GM19025 (cell line): ENCODE measurements at regions not wholly inside any gene's neighbourhood (a gene's known extent, or its start where the extent isn't known, plus 50 kb on each side); places are given as distances from the start of the nearest gene placed in this dataset.

Source experiments
- ATAC-seq: cut with Tn5 transposase; IDR thresholded peaks from one replicate; pipeline ENCODE4 v1.9.1; 2021; ENCODE audit warnings: mild to moderate bottlenecking, low read depth, moderate library complexity; ENCODE audit not compliant: unreplicated experiment

- ATAC-seq: no peak
Measured at GRCh38 chr2:205902900-205903237, 183.1 kb downstream of the INO80D start.

GRCh38 chr2:205902041-205902899 is 183.7 kb downstream of the INO80D start:
- no peak for ATAC-seq

- no peak for ATAC-seq
Measured at GRCh38 chr2:205901491-205901890, 184.5 kb downstream of the INO80D start.

- no peak for ATAC-seq
Measured at GRCh38 chr2:205898744-205899143, 187.2 kb downstream of the INO80D start.

GRCh38 chr2:205895981-205896655 is 189.9 kb downstream of the INO80D start:
- ATAC-seq: no peak

GRCh38 chr2:205892665-205893259 is 193.2 kb downstream of the INO80D start:
- no peak for ATAC-seq

GRCh38 chr2:205892251-205892655 is 193.7 kb downstream of the INO80D start:
- ATAC-seq: no peak

GRCh38 chr2:205889114-205889513 is 196.9 kb downstream of the INO80D start:
- no peak for ATAC-seq

GRCh38 chr2:205887637-205888036 is 198.3 kb downstream of the INO80D start:
- ATAC-seq: no peak

- ATAC-seq: no peak
Measured at GRCh38 chr2:205885492-205886099, 200.4 kb downstream of the INO80D start.

GRCh38 chr2:205883965-205884364 is 201.7 kb downstream of the NRP2 start:
- ATAC-seq: no peak

GRCh38 chr2:205882806-205883425 is 200.6 kb downstream of the NRP2 start:
- no peak for ATAC-seq

- ATAC-seq: no peak
Measured at GRCh38 chr2:205880048-205880447, 197.7 kb downstream of the NRP2 start.

GRCh38 chr2:205878999-205879762 is 196.9 kb downstream of the NRP2 start:
- no peak for ATAC-seq

GRCh38 chr2:205877496-205877895 is 195.2 kb downstream of the NRP2 start:
- no peak for ATAC-seq

GRCh38 chr2:205876127-205876526 is 193.8 kb downstream of the NRP2 start:
- no peak for ATAC-seq

GRCh38 chr2:205872716-205873115 is 190.4 kb downstream of the NRP2 start:
- no peak for ATAC-seq

- no peak for ATAC-seq
Measured at GRCh38 chr2:205869439-205869838, 187.1 kb downstream of the NRP2 start.

- peak; percentile 82 for ATAC-seq
Measured at GRCh38 chr2:205868773-205869333, 186.6 kb downstream of the NRP2 start.

GRCh38 chr2:205868053-205868452 is 185.8 kb downstream of the NRP2 start:
- no peak for ATAC-seq
